GM10266 (cell line): ENCODE measurements at regions not wholly inside any gene's neighbourhood (a gene's known extent, or its start where the extent isn't known, plus 50 kb on each side); places are given as distances from the start of the nearest gene placed in this dataset.
"Not testable (repeated sequence)": the region's sequence is repeated elsewhere in the genome, so short reads cannot be mapped to it uniquely, and the experiment has no call there.

Experiments used
- DNase-seq: peaks from one replicate; pipeline ENCODE4 v3.0.0; 2012; ENCODE audit errors: extremely low spot score
- TF ChIP-seq, protein P1 (sequence below): IDR thresholded peaks from 2 replicates; pipeline ENCODE4 v1.5.1; 2012; ENCODE audit warnings: mild to moderate bottlenecking, low read depth; ENCODE audit not compliant: control insufficient read depth, insufficient read depth; ENCODE audit errors: missing control alignments

DNA sequence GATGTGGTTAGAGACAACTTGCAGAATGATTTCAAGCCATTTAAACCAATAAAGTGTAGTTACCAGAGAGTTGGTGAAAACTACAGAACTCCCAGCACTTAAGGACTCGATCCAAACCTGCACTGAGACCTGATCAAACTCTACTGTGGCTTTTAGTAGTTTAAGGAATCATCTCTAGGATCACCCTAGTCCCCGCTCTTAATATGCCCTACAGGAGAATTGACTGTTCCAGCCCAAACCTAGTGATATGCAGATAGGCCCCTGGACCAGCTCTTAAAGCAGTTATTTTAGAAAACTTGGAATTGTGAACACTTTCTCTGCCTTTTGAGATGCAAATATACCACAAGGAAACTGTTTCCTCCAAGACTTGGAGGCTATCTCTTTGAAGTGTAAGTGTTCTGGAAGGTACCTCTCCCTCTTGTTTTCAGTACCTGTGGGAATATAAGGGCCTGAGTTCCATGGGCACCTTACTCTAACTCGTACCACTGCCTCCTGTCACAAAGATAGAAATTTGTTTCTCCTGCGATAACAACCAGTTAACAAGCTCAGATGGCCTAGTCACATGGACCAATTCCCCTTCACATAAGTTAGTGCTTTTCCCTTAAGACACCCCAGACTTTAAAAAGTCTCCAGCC lies 1367.2 kb upstream of the SLC39A10 start:
- no peak for DNase-seq
- TF ChIP-seq, protein P1, sequence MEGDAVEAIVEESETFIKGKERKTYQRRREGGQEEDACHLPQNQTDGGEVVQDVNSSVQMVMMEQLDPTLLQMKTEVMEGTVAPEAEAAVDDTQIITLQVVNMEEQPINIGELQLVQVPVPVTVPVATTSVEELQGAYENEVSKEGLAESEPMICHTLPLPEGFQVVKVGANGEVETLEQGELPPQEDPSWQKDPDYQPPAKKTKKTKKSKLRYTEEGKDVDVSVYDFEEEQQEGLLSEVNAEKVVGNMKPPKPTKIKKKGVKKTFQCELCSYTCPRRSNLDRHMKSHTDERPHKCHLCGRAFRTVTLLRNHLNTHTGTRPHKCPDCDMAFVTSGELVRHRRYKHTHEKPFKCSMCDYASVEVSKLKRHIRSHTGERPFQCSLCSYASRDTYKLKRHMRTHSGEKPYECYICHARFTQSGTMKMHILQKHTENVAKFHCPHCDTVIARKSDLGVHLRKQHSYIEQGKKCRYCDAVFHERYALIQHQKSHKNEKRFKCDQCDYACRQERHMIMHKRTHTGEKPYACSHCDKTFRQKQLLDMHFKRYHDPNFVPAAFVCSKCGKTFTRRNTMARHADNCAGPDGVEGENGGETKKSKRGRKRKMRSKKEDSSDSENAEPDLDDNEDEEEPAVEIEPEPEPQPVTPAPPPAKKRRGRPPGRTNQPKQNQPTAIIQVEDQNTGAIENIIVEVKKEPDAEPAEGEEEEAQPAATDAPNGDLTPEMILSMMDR = no peak

DNA sequence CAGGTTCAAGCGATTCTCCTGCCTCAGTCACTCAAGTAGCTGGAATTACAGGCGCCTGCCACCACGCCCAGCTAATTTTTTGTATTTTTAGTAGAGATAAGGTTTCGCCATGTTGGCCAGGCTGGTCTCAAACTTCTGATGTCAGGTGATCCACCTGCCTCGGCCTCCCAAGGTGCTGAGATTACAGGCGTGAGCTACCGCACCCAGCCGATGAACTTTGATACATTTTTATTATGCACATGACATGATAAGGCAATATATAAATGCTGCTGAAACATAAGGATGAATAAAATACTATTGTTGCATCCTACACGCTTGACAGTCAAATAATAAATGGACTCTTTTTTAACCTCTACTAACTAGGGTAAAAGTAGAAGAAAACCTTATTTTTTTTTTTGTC lies 1380.4 kb upstream of the SLC39A10 start:
- not testable (repeated sequence) for DNase-seq

DNA sequence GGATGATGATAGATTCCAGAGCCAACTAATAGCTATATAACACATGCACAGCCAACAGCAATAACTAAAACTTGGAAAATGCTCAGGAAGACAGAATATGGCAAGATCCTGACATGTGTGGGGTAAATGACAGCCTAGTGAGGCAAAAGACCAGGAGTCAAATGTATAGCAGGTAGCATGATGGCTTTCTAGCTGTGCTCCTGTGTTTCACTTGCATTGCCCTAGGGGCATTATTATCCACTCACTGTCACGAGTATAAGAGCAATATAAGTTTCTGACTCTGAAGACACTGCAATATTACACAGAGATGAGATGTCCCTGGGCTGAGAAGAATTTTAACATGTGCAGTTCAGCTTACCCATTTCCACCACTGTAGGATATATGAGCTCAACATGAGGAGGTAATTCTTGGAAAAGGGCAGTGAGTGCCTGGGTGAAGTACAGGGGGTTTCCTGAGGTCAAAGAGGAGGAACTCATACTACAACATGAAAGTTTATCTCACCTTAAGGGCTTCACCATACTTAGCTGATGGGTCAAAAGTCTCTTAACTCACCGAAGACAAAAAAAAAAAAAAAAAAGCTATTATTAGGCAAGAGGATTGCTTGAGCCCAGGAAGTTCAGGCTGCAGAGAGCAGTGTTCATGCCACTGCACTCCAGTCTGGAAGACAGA lies 1385.6 kb upstream of the SLC39A10 start:
- TF ChIP-seq, protein P1 = no peak
- DNase-seq = no peak

DNA sequence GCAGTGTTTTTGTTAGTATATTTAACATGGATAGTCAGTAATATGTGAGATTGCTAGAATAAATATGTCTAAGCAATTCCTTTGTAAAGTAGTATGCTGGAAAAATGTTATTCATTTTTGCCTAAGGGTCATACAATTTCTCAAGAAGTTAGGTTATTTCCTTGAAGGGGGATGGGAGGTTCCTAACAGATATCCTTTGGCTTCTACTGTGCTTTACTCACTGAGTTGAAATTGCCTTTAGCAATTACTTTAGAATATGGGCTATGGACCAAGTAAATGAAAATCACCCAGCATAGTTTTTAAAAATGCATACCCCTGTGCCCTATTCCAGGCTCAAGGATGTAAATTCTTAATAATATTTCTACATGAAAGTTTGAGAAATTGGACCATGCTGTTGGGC lies 1386.4 kb upstream of the SLC39A10 start:
- TF ChIP-seq, protein P1 = no peak
- DNase-seq = no peak

DNA sequence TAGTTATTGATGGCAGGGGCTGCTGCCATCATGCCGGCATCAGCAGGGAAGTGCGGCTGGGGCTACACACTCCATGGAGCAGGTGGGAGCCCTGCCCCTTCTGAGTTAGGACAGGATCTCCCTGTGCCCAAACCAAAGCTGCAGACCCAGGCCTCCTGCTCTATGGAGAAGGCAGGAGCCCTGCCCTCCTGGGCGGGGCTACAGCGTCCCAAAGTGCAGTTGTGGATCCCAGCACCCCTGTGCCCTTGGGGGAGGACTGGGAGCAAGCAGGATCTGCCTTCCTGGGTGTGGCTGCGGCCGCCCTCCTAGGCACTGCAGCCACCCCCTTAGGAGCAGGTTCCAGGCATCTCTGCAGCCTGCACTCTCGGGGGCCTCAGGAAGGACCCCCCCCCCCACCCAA lies 1392.4 kb upstream of the SLC39A10 start:
- no peak for DNase-seq
- TF ChIP-seq, protein P1 = no peak

DNA sequence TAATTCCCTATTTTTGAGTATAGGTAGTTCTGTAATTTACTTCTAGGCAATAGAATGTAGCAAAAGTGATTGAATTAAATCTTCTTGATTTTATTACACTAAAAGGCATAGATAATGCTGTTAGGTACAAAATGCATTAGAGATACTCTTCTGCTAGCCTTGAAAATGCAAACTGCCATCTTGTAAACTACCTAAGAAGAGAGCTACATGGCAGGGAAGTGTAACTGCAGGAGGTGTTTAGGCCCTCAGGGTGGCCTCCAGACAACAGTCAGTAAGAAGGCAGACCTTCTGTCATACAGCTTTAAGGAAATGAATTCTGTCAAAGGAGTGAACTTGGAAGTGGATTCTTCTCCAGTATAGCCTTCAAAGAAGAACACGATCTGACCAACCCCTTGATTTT lies 1396.8 kb upstream of the SLC39A10 start:
- TF ChIP-seq, protein P1 = no peak
- no peak for DNase-seq

DNA sequence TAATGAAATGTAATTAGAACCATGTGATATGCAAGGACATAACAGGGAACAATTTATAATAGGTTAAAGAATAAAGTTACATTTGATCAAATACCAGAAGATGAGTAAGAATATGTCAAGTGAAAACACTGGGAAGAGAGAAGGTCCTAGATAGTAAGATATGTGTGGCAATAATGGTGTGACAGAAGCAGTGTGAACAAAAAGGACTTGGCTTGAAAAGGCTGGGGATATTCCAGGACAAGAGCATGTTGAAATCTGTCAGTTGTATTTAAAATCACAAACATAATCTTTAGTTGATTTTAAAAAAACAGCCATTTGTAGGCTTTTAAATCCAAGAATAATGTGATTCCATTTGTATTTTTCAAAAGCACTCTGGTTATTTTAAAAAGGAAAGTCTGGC lies 1399.9 kb upstream of the SLC39A10 start:
- TF ChIP-seq, protein P1 = no peak
- DNase-seq = no peak
